GM06990 (cell line): ENCODE measurements at regions not wholly inside any gene's neighbourhood (a gene's known extent, or its start where the extent isn't known, plus 50 kb on each side); places are given as distances from the start of the nearest gene placed in this dataset.
"Not testable (repeated sequence)": the region's sequence is repeated elsewhere in the genome, so short reads cannot be mapped to it uniquely, and the experiment has no call there.

ENCODE experiments used
- DNase-seq: peaks from one replicate; pipeline ENCODE4 v3.0.0-alpha.2; 2011; ENCODE audit not compliant: insufficient read length; ENCODE audit errors: extremely low read depth
- H3K27me3 ChIP-seq: replicated peaks from 2 replicates; pipeline ENCODE4 v1.6.0; 2011; ENCODE audit warnings: low read length; ENCODE audit not compliant: control insufficient read depth, insufficient read depth
- H3K36me3 ChIP-seq: 2 replicates; pipeline ENCODE4 v1.5.1; 2011; ENCODE audit warnings: low read length; ENCODE audit not compliant: control insufficient read depth, insufficient read depth
- H3K4me3 ChIP-seq: replicated peaks from 2 replicates; pipeline ENCODE4 v1.5.1; 2011; ENCODE audit warnings: low read depth, mild to moderate bottlenecking, control low read depth, low read length
- CTCF ChIP-seq: IDR thresholded peaks from 2 replicates; pipeline ENCODE4 v1.5.1; 2011; ENCODE audit warnings: low read length, control low read depth, mild to moderate bottlenecking, inconsistent platforms; ENCODE audit not compliant: insufficient read depth, poor library complexity, severe bottlenecking

GRCh38 chrX:129092757-129093156, 430.5 kb downstream of the SMARCA1 start:
- H3K27me3 ChIP-seq = no peaks in the 10 kb centered on the region
- DNase-seq = no peak
- no peaks in the 10 kb centered on the region for H3K36me3 ChIP-seq
- no peak overlapping the region for H3K4me3 ChIP-seq
- TF ChIP-seq CTCF = no peak

GRCh38 chrX:129092242-129092641, 431.0 kb downstream of the SMARCA1 start:
- DNase-seq = no peak
- TF ChIP-seq CTCF = no peak
- H3K27me3 ChIP-seq = no peaks in the 10 kb centered on the region

GRCh38 chrX:129091097-129091496, 432.2 kb downstream of the SMARCA1 start:
- DNase-seq = no peak
- H3K36me3 ChIP-seq = no peaks in the 10 kb centered on the region
- H3K4me3 ChIP-seq = no peak overlapping the region
- H3K27me3 ChIP-seq = no peaks in the 10 kb centered on the region
- TF ChIP-seq CTCF = no peak

More at GRCh38 chrX:129092242-129092641, 431.0 kb downstream of the SMARCA1 start:
- Histone ChIP-seq H3K36me3 (no peaks in the 10 kb centered on the region), H3K4me3 (no peak overlapping the region)

- Histone ChIP-seq H3K36me3 (no peaks in the 10 kb centered on the region), H3K4me3 (no peak overlapping the region), H3K27me3 (no peaks in the 10 kb centered on the region)
- DNase-seq = no peak
- TF ChIP-seq CTCF = no peak
These were observed 436.5 kb downstream of the SMARCA1 start for GRCh38 chrX:129086802-129087201.

- not testable (repeated sequence) for H3K27me3 ChIP-seq, H3K36me3 ChIP-seq, H3K4me3 ChIP-seq, DNase-seq
These were observed 439.0 kb downstream of the SMARCA1 start for GRCh38 chrX:129084291-129084690.

GRCh38 chrX:129077424-129078170, 445.7 kb downstream of the SMARCA1 start:
- TF ChIP-seq CTCF = no peak
- Histone ChIP-seq H3K4me3 (no peak overlapping the region), H3K27me3 (no peaks in the 10 kb centered on the region), H3K36me3 (no peaks in the 10 kb centered on the region)
- DNase-seq = no peak
